Calu3 (cell line): ENCODE measurements at regions not wholly inside any gene's neighbourhood (a gene's known extent, or its start where the extent isn't known, plus 50 kb on each side); places are given as distances from the start of the nearest gene placed in this dataset.
A peak's percentile ranks its signal among the peaks of the same experiment; 100 is the strongest.

ENCODE experiments used
- BruUV-seq: library from RNA; stranded (reverse); fragments of 400-500 nt; replicated peaks from 2 replicates; lab custom pipeline; 2021; lab: Mats Ljungman, UMichigan
- CTCF ChIA-PET: fragments of 300-600 bp; sonication (Branson Sonifier 250); formaldehyde crosslinking; loops from one replicate; lab custom pipeline; 2022; ENCODE audit warnings: antibody characterized with exemption; lab: Charles Lee
- DNase-seq: peaks from one replicate; pipeline ENCODE4 v3.0.0; 2022
- H3K27ac Mint-ChIP-seq: one replicate; pipeline ENCODE4 v1.8.0; 2022; ENCODE audit warnings: mixed read lengths; ENCODE audit not compliant: unreplicated experiment
- H3K27me3 Mint-ChIP-seq: one replicate; pipeline ENCODE4 v1.8.0; 2022; ENCODE audit warnings: mixed read lengths; ENCODE audit not compliant: unreplicated experiment
- H3K36me3 Mint-ChIP-seq: one replicate; pipeline ENCODE4 v1.8.0; 2022; ENCODE audit warnings: mild to moderate bottlenecking, moderate library complexity, mixed read lengths; ENCODE audit not compliant: insufficient read depth, unreplicated experiment
- H3K4me1 Mint-ChIP-seq: one replicate; pipeline ENCODE4 v1.8.0; 2022; ENCODE audit warnings: mild to moderate bottlenecking, low read depth, mixed read lengths; ENCODE audit not compliant: unreplicated experiment
- H3K4me3 Mint-ChIP-seq: one replicate; pipeline ENCODE4 v1.8.0; 2022; ENCODE audit warnings: mild to moderate bottlenecking, low read depth, moderate library complexity, mixed read lengths; ENCODE audit not compliant: unreplicated experiment
- H3K9me3 Mint-ChIP-seq: one replicate; pipeline ENCODE4 v1.8.0; 2022; ENCODE audit warnings: low read depth, mixed read lengths; ENCODE audit not compliant: unreplicated experiment
- intact Hi-C: fragments of 100-400 bp; cut with micrococcal nuclease; formaldehyde crosslinking; loops from one replicate; pipeline ENCODE4 v1.10.0; 2022; ENCODE audit not compliant: unreplicated experiment
- TF ChIP-seq, protein P1 (sequence below): fragments of 200-600 bp; IDR thresholded peaks from one replicate; pipeline ENCODE4 v1.8.0; 2022; ENCODE audit warnings: antibody characterized with exemption; ENCODE audit not compliant: unreplicated experiment

DNA sequence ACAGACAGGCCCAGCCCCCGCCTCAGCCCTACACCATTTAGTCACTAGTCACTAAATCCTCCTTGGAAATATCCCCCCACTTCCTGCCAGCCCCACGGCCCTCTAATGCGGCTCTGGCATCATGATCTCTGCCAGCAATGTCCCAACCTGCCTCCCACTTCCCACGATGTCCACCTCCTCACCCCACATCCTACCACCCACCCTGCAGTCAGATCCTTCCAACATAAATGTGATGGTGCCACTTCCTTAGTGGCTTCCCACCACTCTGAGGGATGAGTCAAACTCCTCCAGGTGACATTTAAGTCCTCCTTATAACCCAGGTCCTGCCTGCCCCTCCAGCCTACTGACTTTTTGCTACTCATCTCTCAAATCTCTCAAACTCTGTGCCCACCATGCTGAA, 167.5 kb downstream of the SHQ1 start:
- H3K27ac Mint-ChIP-seq: peak overlapping the region; percentile 56
- no peaks in the 10 kb centered on the region for H3K36me3 Mint-ChIP-seq
- intact Hi-C loops: no loop called here
- peaks cover 18% of the 10 kb centered on the region for H3K4me1 Mint-ChIP-seq
- peaks cover 12% of the 10 kb centered on the region for H3K27me3 Mint-ChIP-seq
- TF ChIP-seq, protein P1, sequence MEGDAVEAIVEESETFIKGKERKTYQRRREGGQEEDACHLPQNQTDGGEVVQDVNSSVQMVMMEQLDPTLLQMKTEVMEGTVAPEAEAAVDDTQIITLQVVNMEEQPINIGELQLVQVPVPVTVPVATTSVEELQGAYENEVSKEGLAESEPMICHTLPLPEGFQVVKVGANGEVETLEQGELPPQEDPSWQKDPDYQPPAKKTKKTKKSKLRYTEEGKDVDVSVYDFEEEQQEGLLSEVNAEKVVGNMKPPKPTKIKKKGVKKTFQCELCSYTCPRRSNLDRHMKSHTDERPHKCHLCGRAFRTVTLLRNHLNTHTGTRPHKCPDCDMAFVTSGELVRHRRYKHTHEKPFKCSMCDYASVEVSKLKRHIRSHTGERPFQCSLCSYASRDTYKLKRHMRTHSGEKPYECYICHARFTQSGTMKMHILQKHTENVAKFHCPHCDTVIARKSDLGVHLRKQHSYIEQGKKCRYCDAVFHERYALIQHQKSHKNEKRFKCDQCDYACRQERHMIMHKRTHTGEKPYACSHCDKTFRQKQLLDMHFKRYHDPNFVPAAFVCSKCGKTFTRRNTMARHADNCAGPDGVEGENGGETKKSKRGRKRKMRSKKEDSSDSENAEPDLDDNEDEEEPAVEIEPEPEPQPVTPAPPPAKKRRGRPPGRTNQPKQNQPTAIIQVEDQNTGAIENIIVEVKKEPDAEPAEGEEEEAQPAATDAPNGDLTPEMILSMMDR: no peak
- BruUV-seq: no TSS peak
- peaks cover 5% of the 10 kb centered on the region for H3K9me3 Mint-ChIP-seq
- H3K4me3 Mint-ChIP-seq: no peak overlapping the region
- DNase-seq: no peak
- CTCF ChIA-PET: no interaction called here

GRCh38 chr3:72679540-72680198, 168.6 kb downstream of the SHQ1 start:
- BruUV-seq: no TSS peak
- TF ChIP-seq, protein P1: no peak
- Mint-ChIP-seq H3K4me3 (no peak overlapping the region), H3K27me3 (peaks cover 12% of the 10 kb centered on the region), H3K9me3 (peaks cover 5% of the 10 kb centered on the region), H3K4me1 (peaks cover 18% of the 10 kb centered on the region), H3K27ac (no peak overlapping the region), H3K36me3 (no peaks in the 10 kb centered on the region)
- DNase-seq: no peak
- CTCF ChIA-PET: no interaction called here
- intact Hi-C loops: no loop called here

GRCh38 chr3:72678867-72679266, 169.4 kb downstream of the SHQ1 start:
- intact Hi-C loops: no loop called here
- Mint-ChIP-seq H3K4me1 (peaks cover 18% of the 10 kb centered on the region), H3K4me3 (no peak overlapping the region), H3K36me3 (no peaks in the 10 kb centered on the region), H3K9me3 (peaks cover 5% of the 10 kb centered on the region), H3K27me3 (peaks cover 12% of the 10 kb centered on the region), H3K27ac (no peak overlapping the region)
- CTCF ChIA-PET: no interaction called here
- no TSS peak for BruUV-seq
- peak; percentile 8 for DNase-seq
- TF ChIP-seq, protein P1: no peak

DNA sequence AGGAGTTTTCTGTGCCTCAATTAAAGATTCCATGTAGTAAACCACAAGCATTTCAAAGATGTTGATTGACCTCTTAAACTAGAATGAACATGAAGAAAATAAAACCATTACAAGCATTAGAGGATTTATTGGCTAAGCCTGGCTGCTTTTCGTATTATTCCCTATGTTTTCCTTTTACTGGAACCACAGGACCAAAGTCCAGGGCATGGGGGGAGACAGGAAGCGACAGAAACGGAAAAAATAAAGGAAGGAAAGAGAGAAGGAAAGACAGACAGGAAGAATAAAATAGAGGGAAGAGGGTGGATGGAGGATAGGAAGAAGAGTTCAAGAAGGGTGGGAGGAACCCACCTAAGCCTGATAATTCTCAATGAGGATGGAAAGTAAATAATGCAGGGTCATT, 169.9 kb downstream of the SHQ1 start:
- no TSS peak for BruUV-seq
- Mint-ChIP-seq H3K4me1 (peaks cover 18% of the 10 kb centered on the region), H3K27ac (no peak overlapping the region), H3K36me3 (no peaks in the 10 kb centered on the region), H3K9me3 (peaks cover 5% of the 10 kb centered on the region), H3K4me3 (no peak overlapping the region), H3K27me3 (peaks cover 12% of the 10 kb centered on the region)
- CTCF ChIA-PET: no interaction called here
- TF ChIP-seq, protein P1: no peak
- intact Hi-C loops: no loop called here
- no peak for DNase-seq
